ENCODE measurements at regions not wholly inside any gene's neighbourhood (a gene's known extent, or its start where the extent isn't known, plus 50 kb on each side); places are given as distances from the start of the nearest gene placed in this dataset.

- DNase-seq (ENCODE audit: low read depth) = peak; percentile 24
Measured at GRCh38 chr7:132672200-132672990, 96.1 kb upstream of the PLXNA4 start.

GRCh38 chr7:132666774-132667172, 90.5 kb upstream of the PLXNA4 start:
- peak; percentile 33 for DNase-seq (ENCODE audit: low read depth)

- peak; percentile 49 for DNase-seq (ENCODE audit: low read depth)
Measured at GRCh38 chr7:132666071-132666773, 90.0 kb upstream of the PLXNA4 start.

GRCh38 chr7:132656846-132657776, 80.8 kb upstream of the PLXNA4 start:
- no peak for DNase-seq (ENCODE audit: low read depth)

- DNase-seq (ENCODE audit: low read depth) = no peak
Measured at GRCh38 chr7:132656341-132656740, 80.1 kb upstream of the PLXNA4 start.

GRCh38 chr7:132655131-132655727, 79.0 kb upstream of the PLXNA4 start:
- DNase-seq (ENCODE audit: low read depth) = peak; percentile 73

- no peak for DNase-seq (ENCODE audit: low read depth)
Measured at GRCh38 chr7:132654150-132654549, 77.9 kb upstream of the PLXNA4 start.

- no peak for DNase-seq (ENCODE audit: low read depth)
Measured at GRCh38 chr7:132653366-132653930, 77.2 kb upstream of the PLXNA4 start.

- no peak for DNase-seq (ENCODE audit: low read depth)
Measured at GRCh38 chr7:132652507-132652906, 76.2 kb upstream of the PLXNA4 start.

- peak; percentile 98 for DNase-seq (ENCODE audit: low read depth)
Measured at GRCh38 chr7:132650498-132650897, 74.2 kb upstream of the PLXNA4 start.

GRCh38 chr7:132647311-132647710, 71.0 kb upstream of the PLXNA4 start:
- no peak for DNase-seq (ENCODE audit: low read depth)

GRCh38 chr7:132646052-132646451, 69.8 kb upstream of the PLXNA4 start:
- peak; percentile 57 for DNase-seq (ENCODE audit: low read depth)

GRCh38 chr7:132643302-132643701, 67.0 kb upstream of the PLXNA4 start:
- no peak for DNase-seq (ENCODE audit: low read depth)

GRCh38 chr7:132641238-132641637, 65.0 kb upstream of the PLXNA4 start:
- no peak for DNase-seq (ENCODE audit: low read depth)

- no peak for DNase-seq (ENCODE audit: low read depth)
Measured at GRCh38 chr7:132639983-132640382, 63.7 kb upstream of the PLXNA4 start.

GRCh38 chr7:132638000-132638399, 61.7 kb upstream of the PLXNA4 start:
- no peak for DNase-seq (ENCODE audit: low read depth)

GRCh38 chr7:132636581-132636980, 60.3 kb upstream of the PLXNA4 start:
- DNase-seq (ENCODE audit: low read depth) = peak; percentile 22

- DNase-seq (ENCODE audit: low read depth) = no peak
Measured at GRCh38 chr7:132635127-132635526, 58.9 kb upstream of the PLXNA4 start.

GRCh38 chr7:132630834-132631233, 54.6 kb upstream of the PLXNA4 start:
- DNase-seq (ENCODE audit: low read depth) = no peak

All from RPMI7951 (cell line).